ENCODE measurements at regions not wholly inside any gene's neighbourhood (a gene's known extent, or its start where the extent isn't known, plus 50 kb on each side); places are given as distances from the start of the nearest gene placed in this dataset.

- TF ChIP-seq, protein P1, sequence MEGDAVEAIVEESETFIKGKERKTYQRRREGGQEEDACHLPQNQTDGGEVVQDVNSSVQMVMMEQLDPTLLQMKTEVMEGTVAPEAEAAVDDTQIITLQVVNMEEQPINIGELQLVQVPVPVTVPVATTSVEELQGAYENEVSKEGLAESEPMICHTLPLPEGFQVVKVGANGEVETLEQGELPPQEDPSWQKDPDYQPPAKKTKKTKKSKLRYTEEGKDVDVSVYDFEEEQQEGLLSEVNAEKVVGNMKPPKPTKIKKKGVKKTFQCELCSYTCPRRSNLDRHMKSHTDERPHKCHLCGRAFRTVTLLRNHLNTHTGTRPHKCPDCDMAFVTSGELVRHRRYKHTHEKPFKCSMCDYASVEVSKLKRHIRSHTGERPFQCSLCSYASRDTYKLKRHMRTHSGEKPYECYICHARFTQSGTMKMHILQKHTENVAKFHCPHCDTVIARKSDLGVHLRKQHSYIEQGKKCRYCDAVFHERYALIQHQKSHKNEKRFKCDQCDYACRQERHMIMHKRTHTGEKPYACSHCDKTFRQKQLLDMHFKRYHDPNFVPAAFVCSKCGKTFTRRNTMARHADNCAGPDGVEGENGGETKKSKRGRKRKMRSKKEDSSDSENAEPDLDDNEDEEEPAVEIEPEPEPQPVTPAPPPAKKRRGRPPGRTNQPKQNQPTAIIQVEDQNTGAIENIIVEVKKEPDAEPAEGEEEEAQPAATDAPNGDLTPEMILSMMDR (conservative IDR thresholded peaks at IDR 0.05; ENCODE audit: low read length): no peak
- no peak for TF ChIP-seq EZH2phosphoT487 (IDR thresholded peaks at IDR 0.05; ENCODE audit: borderline replicate concordance)
These were observed 153.7 kb downstream of the FGF1 start for GRCh38 chr5:142531977-142532780.

Measured in Loucy (cell line).